Spinal cord (tissue), 9 donors: ENCODE measurements at regions not wholly inside any gene's neighbourhood (a gene's known extent, or its start where the extent isn't known, plus 50 kb on each side); places are given as distances from the start of the nearest gene placed in this dataset.
"Not testable (repeated sequence)": the region's sequence is repeated elsewhere in the genome, so short reads cannot be mapped to it uniquely, and the experiment has no call there.

Experiments used
- DNase-seq, 6 donors: peaks; one replicate each; pipeline versions ENCODE4 v3.0.0 to v3.0.0-alpha.2; 2013 to 2015; ENCODE audit warnings: low spot score in 6 of 6, low read depth in 4 of 6
- H3K27ac ChIP-seq: one replicate; pipeline ENCODE4 v1.5.1; 2013; ENCODE audit warnings: low read depth, low read length, control low read depth
- H3K27me3 ChIP-seq: one replicate; pipeline ENCODE4 v1.6.1; 2013; ENCODE audit warnings: low read length; ENCODE audit not compliant: control insufficient read depth, insufficient read depth
- H3K36me3 ChIP-seq: one replicate; pipeline ENCODE4 v1.6.1; 2013; ENCODE audit warnings: low read length; ENCODE audit not compliant: control insufficient read depth, insufficient read depth
- H3K4me1 ChIP-seq: one replicate; pipeline ENCODE4 v1.6.1; 2013; ENCODE audit warnings: low read length; ENCODE audit not compliant: control insufficient read depth, insufficient read depth
- H3K4me3 ChIP-seq: one replicate; pipeline ENCODE4 v1.5.1; 2013; ENCODE audit warnings: low read depth, low read length, control low read depth
- H3K9me3 ChIP-seq: one replicate; pipeline ENCODE4 v1.6.1; 2013; ENCODE audit warnings: low read length; ENCODE audit not compliant: control insufficient read depth, insufficient read depth
- WGBS: methylation state at CpG from one replicate; pipeline ENCODE4 v1.1.5; 2013; ENCODE audit warnings: missing lambda C conversion rate; ENCODE audit not compliant: insufficient coverage; 5-methylcytosine and 5-hydroxymethylcytosine counted together
- donor health status: healthy.

- no peaks in the 10 kb centered on the region for H3K36me3 ChIP-seq
- H3K4me1 ChIP-seq = no peaks in the 10 kb centered on the region
- no peaks in the 10 kb centered on the region for H3K27me3 ChIP-seq
- no peak overlapping the region for H3K4me3 ChIP-seq
- no peaks in the 10 kb centered on the region for H3K9me3 ChIP-seq
- H3K27ac ChIP-seq = no peak overlapping the region
- no CpG with 5 or more reads among the region's 1 CpG for WGBS
- no peak for DNase-seq
Measured at GRCh38 chr14:53847057-53847456, 109.6 kb downstream of the BMP4 start.

GRCh38 chr14:53845813-53846693 is 110.6 kb downstream of the BMP4 start:
- Histone ChIP-seq H3K9me3 (no peaks in the 10 kb centered on the region), H3K36me3 (no peaks in the 10 kb centered on the region), H3K27me3 (no peaks in the 10 kb centered on the region), H3K4me1 (no peaks in the 10 kb centered on the region), H3K27ac (no peak overlapping the region), H3K4me3 (no peak overlapping the region)
- DNase-seq = no peak
- WGBS = 82% methylated on average over 3 of the region's 8 CpGs

GRCh38 chr14:53842938-53843337 is 113.7 kb downstream of the BMP4 start:
- Histone ChIP-seq H3K36me3 (no peaks in the 10 kb centered on the region), H3K4me3 (no peak overlapping the region), H3K4me1 (no peaks in the 10 kb centered on the region), H3K27me3 (no peaks in the 10 kb centered on the region), H3K9me3 (no peaks in the 10 kb centered on the region), H3K27ac (no peak overlapping the region)
- 40% methylated on average over 1 of the region's 4 CpGs for WGBS
- DNase-seq = no peak

GRCh38 chr14:53841109-53842099 is 115.2 kb downstream of the BMP4 start:
- no peaks in the 10 kb centered on the region for H3K9me3 ChIP-seq
- no peaks in the 10 kb centered on the region for H3K27me3 ChIP-seq
- H3K27ac ChIP-seq = no peak overlapping the region
- 100% methylated on average over 1 of the region's 3 CpGs for WGBS
- H3K4me1 ChIP-seq = no peaks in the 10 kb centered on the region
- DNase-seq = no peak
- H3K36me3 ChIP-seq = no peaks in the 10 kb centered on the region
- H3K4me3 ChIP-seq = no peak overlapping the region

- H3K27ac ChIP-seq = no peak overlapping the region
- no peaks in the 10 kb centered on the region for H3K4me1 ChIP-seq
- no peaks in the 10 kb centered on the region for H3K9me3 ChIP-seq
- no peak for DNase-seq
- H3K4me3 ChIP-seq = no peak overlapping the region
- 100% methylated on average over 1 of the region's 2 CpGs for WGBS
- no peaks in the 10 kb centered on the region for H3K27me3 ChIP-seq
- H3K36me3 ChIP-seq = no peaks in the 10 kb centered on the region
Measured at GRCh38 chr14:53840444-53840843, 116.2 kb downstream of the BMP4 start.

- 76% methylated on average over 3 of the region's 4 CpGs for WGBS
- Histone ChIP-seq H3K27ac (no peak overlapping the region), H3K9me3 (no peaks in the 10 kb centered on the region), H3K4me1 (no peaks in the 10 kb centered on the region), H3K36me3 (no peaks in the 10 kb centered on the region), H3K4me3 (no peak overlapping the region), H3K27me3 (no peaks in the 10 kb centered on the region)
- no peak for DNase-seq
Measured at GRCh38 chr14:53838374-53838773, 118.3 kb downstream of the BMP4 start.

- not testable (repeated sequence) for DNase-seq, H3K4me1 ChIP-seq, H3K27me3 ChIP-seq, H3K27ac ChIP-seq, H3K4me3 ChIP-seq, H3K9me3 ChIP-seq, H3K36me3 ChIP-seq
- WGBS = no CpG with 5 or more reads among the region's 2 CpGs
Measured at GRCh38 chr14:53837656-53838055, 119.0 kb downstream of the BMP4 start.

GRCh38 chr14:53836551-53836950 is 120.1 kb downstream of the BMP4 start:
- Histone ChIP-seq H3K27ac (no peak overlapping the region), H3K4me3 (no peak overlapping the region), H3K27me3 (no peaks in the 10 kb centered on the region), H3K36me3 (no peaks in the 10 kb centered on the region), H3K4me1 (no peaks in the 10 kb centered on the region), H3K9me3 (no peaks in the 10 kb centered on the region)
- no peak for DNase-seq
- 100% methylated on average over 1 of the region's 2 CpGs for WGBS

- DNase-seq = no peak
- 60% methylated on average over 3 of the region's 4 CpGs for WGBS
- peaks cover 4% of the 10 kb centered on the region for H3K9me3 ChIP-seq
Measured at GRCh38 chr14:53828820-53829219, 127.8 kb downstream of the BMP4 start.

More at GRCh38 chr14:53828820-53829219, 127.8 kb downstream of the BMP4 start:
- Histone ChIP-seq H3K36me3 (no peaks in the 10 kb centered on the region), H3K4me1 (no peaks in the 10 kb centered on the region), H3K27ac (no peak overlapping the region), H3K27me3 (no peaks in the 10 kb centered on the region), H3K4me3 (no peak overlapping the region)
